Keratinocyte (primary cell): ENCODE measurements at regions not wholly inside any gene's neighbourhood (a gene's known extent, or its start where the extent isn't known, plus 50 kb on each side); places are given as distances from the start of the nearest gene placed in this dataset.

Experiments
- DNase-seq: peaks from one replicate; pipeline ENCODE4 v3.0.0-alpha.2; 2011; ENCODE audit warnings: low read depth, missing footprints, low spot score
- FAIRE-seq: peaks from 2 replicates; lab custom pipeline; 2011; peaks lifted over from hg19 to GRCh38; lab: Jason Lieb, UNC
- H2AFZ ChIP-seq: 2 replicates; pipeline ENCODE4 v1.6.0; 2012; ENCODE audit warnings: low read length, control low read depth, inconsistent platforms; ENCODE audit not compliant: control insufficient read depth
- H3K27ac ChIP-seq: 2 replicates; pipeline ENCODE4 v1.5.1; 2011; ENCODE audit warnings: low read length; ENCODE audit not compliant: control insufficient read depth, insufficient read depth
- H3K27me3 ChIP-seq: 3 replicates; pipeline ENCODE4 v1.6.0; 2011; ENCODE audit warnings: low read length; ENCODE audit not compliant: control insufficient read depth, insufficient read depth; ENCODE audit errors: extremely low read depth
- H3K36me3 ChIP-seq, 2 experiments: 2 replicates in 1 of 2; 3 replicates in 1 of 2; pipeline ENCODE4 v1.5.1; 2011; ENCODE audit warnings: low read length in 2 of 2, mild to moderate bottlenecking in 1 of 2; ENCODE audit not compliant: control insufficient read depth in 2 of 2, insufficient read depth in 2 of 2; ENCODE audit errors: extremely low read depth in 1 of 2
- H3K4me1 ChIP-seq: 3 replicates; pipeline ENCODE4 v1.5.1; 2011; ENCODE audit warnings: low read length; ENCODE audit not compliant: control insufficient read depth, insufficient read depth; ENCODE audit errors: extremely low read depth
- H3K4me2 ChIP-seq: 3 replicates; pipeline ENCODE4 v1.6.0; 2011; ENCODE audit warnings: low read depth, low read length; ENCODE audit not compliant: control insufficient read depth, insufficient read depth; ENCODE audit errors: extremely low read depth
- H3K4me3 ChIP-seq, 3 experiments: fragments of 200-600 bp in 1 of 3; sonication (generic) in 1 of 3; 2 replicates in 2 of 3; 3 replicates in 1 of 3; pipeline ENCODE4 v1.5.1; 2011 to 2016; ENCODE audit warnings: low read length in 3 of 3, mild to moderate bottlenecking in 3 of 3, control low read depth in 2 of 3, inconsistent platforms in 1 of 3, low read depth in 1 of 3, mixed read lengths in 1 of 3, mixed run types in 1 of 3, moderate library complexity in 1 of 3; ENCODE audit not compliant: control insufficient read depth in 2 of 3, insufficient read depth in 2 of 3; ENCODE audit errors: extremely low read depth in 1 of 3
- H3K79me2 ChIP-seq: 2 replicates; pipeline ENCODE4 v1.6.0; 2012; ENCODE audit warnings: low read length; ENCODE audit not compliant: control insufficient read depth, insufficient read depth
- H3K9ac ChIP-seq: 3 replicates; pipeline ENCODE4 v1.6.0; 2011; ENCODE audit warnings: low read length; ENCODE audit not compliant: control insufficient read depth, insufficient read depth; ENCODE audit errors: extremely low read depth
- H3K9me1 ChIP-seq: 3 replicates; pipeline ENCODE4 v1.6.0; 2011; ENCODE audit warnings: low read length; ENCODE audit not compliant: control insufficient read depth, insufficient read depth; ENCODE audit errors: extremely low read depth
- H3K9me3 ChIP-seq: 2 replicates; pipeline ENCODE4 v1.5.1; 2012; ENCODE audit warnings: low read depth, low read length; ENCODE audit not compliant: control insufficient read depth
- H4K20me1 ChIP-seq: 3 replicates; pipeline ENCODE4 v1.6.0; 2011; ENCODE audit warnings: low read length; ENCODE audit not compliant: control insufficient read depth, insufficient read depth; ENCODE audit errors: extremely low read depth
- CTCF ChIP-seq, 3 experiments: IDR thresholded peaks in 1 of 3; conservative IDR thresholded peaks in 1 of 3; optimal IDR thresholded peaks in 1 of 3; 2 replicates in 2 of 3; 3 replicates in 1 of 3; pipeline versions ENCODE3 to v1.5.1; 2011; ENCODE audit warnings: low read length in 3 of 3, mild to moderate bottlenecking in 3 of 3, moderate library complexity in 2 of 3, control low read depth in 1 of 3, inconsistent platforms in 1 of 3; ENCODE audit not compliant: insufficient read depth in 2 of 3; ENCODE audit errors: extremely low read depth in 1 of 3
- EZH2 ChIP-seq: IDR thresholded peaks from one replicate; pipeline ENCODE4 v1.6.1; 2012; ENCODE audit warnings: inconsistent platforms, mild to moderate bottlenecking, low read length, moderate library complexity
- dilution Hi-C: fragments of 300-500 bp; cut with MboI; formaldehyde crosslinking; loops from one replicate; pipeline ENCODE4 v1.7.0; 2020; ENCODE audit warnings: low sequenced_read_pairs; ENCODE audit not compliant: extremely low pct_ligation_motif_present

GRCh38 chr3:124625074-124625473 lies 105.2 kb upstream of the UMPS start:
- H3K4me2 ChIP-seq = no peak overlapping the region
- FAIRE-seq (no peak), DNase-seq (no peak)
- H3K27ac ChIP-seq = no peak overlapping the region
- TF ChIP-seq CTCF (optimal IDR thresholded peaks at IDR 0.05 in 1 of 3, IDR thresholded peaks at IDR 0.05 in 1 of 3, conservative IDR thresholded peaks at IDR 0.05 in 1 of 3; ENCODE audit: extremely low read depth in 1 of 3, insufficient read depth in 2 of 3, low read length in 3 of 3) (no peak), EZH2 (no peak)
- dilution Hi-C loops = no loop called here
- H3K27me3 ChIP-seq = no peaks in the 10 kb centered on the region
- H3K9ac ChIP-seq = no peak overlapping the region
- H3K4me3 ChIP-seq = no peak overlapping the region
- no peak overlapping the region for H2AFZ ChIP-seq
- H4K20me1 ChIP-seq = no peaks in the 10 kb centered on the region
- no peaks in the 10 kb centered on the region for H3K9me1 ChIP-seq
- H3K79me2 ChIP-seq = no peaks in the 10 kb centered on the region
- H3K36me3 ChIP-seq = no peaks in the 10 kb centered on the region
- no peaks in the 10 kb centered on the region for H3K9me3 ChIP-seq
- H3K4me1 ChIP-seq = no peaks in the 10 kb centered on the region

- Histone ChIP-seq H2AFZ (no peak overlapping the region), H3K79me2 (no peaks in the 10 kb centered on the region), H3K4me1 (no peaks in the 10 kb centered on the region), H3K4me3 (no peak overlapping the region), H3K27me3 (no peaks in the 10 kb centered on the region), H3K27ac (no peak overlapping the region), H3K9ac (no peak overlapping the region), H3K36me3 (no peaks in the 10 kb centered on the region), H3K4me2 (no peak overlapping the region), H4K20me1 (no peaks in the 10 kb centered on the region), H3K9me1 (no peaks in the 10 kb centered on the region), H3K9me3 (no peaks in the 10 kb centered on the region)
- no peak for TF ChIP-seq CTCF (optimal IDR thresholded peaks at IDR 0.05 in 1 of 3, IDR thresholded peaks at IDR 0.05 in 1 of 3, conservative IDR thresholded peaks at IDR 0.05 in 1 of 3; ENCODE audit: extremely low read depth in 1 of 3, insufficient read depth in 2 of 3, low read length in 3 of 3)
- no peak for TF ChIP-seq EZH2
- dilution Hi-C loops = no loop called here
- no peak for DNase-seq
- no peak for FAIRE-seq
These were observed 102.7 kb upstream of the UMPS start for GRCh38 chr3:124627501-124627908.
